Peyer's patch (tissue), 4 donors: ENCODE measurements at regions not wholly inside any gene's neighbourhood (a gene's known extent, or its start where the extent isn't known, plus 50 kb on each side); places are given as distances from the start of the nearest gene placed in this dataset.

Experiments used
- CTCF ChIP-seq, 6 experiments: fragments of 450-650 bp in 4 of 6; fragments of 200-600 bp in 2 of 6; sonication (generic) in 1 of 6; IDR thresholded peaks; one replicate each; pipeline ENCODE4 v1.5.1; 2017 to 2019; ENCODE audit warnings: antibody characterized with exemption in 6 of 6, mild to moderate bottlenecking in 3 of 6, moderate library complexity in 1 of 6
- POLR2A ChIP-seq, 2 donors: fragments of 450-650 bp; IDR thresholded peaks; one replicate each; pipeline ENCODE4 v1.5.1; 2017; ENCODE audit warnings: antibody characterized with exemption in 2 of 2, mild to moderate bottlenecking in 2 of 2, moderate library complexity in 2 of 2

- TF ChIP-seq CTCF (IDR thresholded peaks at IDR 0.05): no peak
- TF ChIP-seq POLR2A (IDR thresholded peaks at IDR 0.05): no peak
Measured at GRCh38 chr12:72747111-72747849, 475.1 kb downstream of the TRHDE start.
